Natural killer cell (primary cell): ENCODE measurements at regions not wholly inside any gene's neighbourhood (a gene's known extent, or its start where the extent isn't known, plus 50 kb on each side); places are given as distances from the start of the nearest gene placed in this dataset.

Experiments used
- ATAC-seq, 3 donors: fragments of 150-1000 bp in 2 of 3; fragments of 200-7000 bp in 1 of 3; cut with Tn5 transposase; 1 replicate in 1 of 3; 2 replicates in 2 of 3; pipeline ENCODE4 v1.10.0; 2021; ENCODE audit warnings: mild to moderate bottlenecking in 2 of 3, moderate library complexity in 2 of 3
- DNase-seq, 2 donors: peaks; one replicate each; pipeline versions ENCODE4 v3.0.0 to v3.0.0-alpha.2; 2013 to 2021; ENCODE audit warnings: mixed read lengths in 1 of 2
- H3K27ac ChIP-seq: one replicate; pipeline ENCODE4 v1.5.1; 2013; ENCODE audit warnings: mild to moderate bottlenecking, low read length
- H3K27me3 ChIP-seq: one replicate; pipeline ENCODE4 v1.6.1; 2013; ENCODE audit warnings: low read length; ENCODE audit not compliant: control insufficient read depth, insufficient read depth
- H3K36me3 ChIP-seq: one replicate; pipeline ENCODE4 v1.6.1; 2013; ENCODE audit warnings: low read length; ENCODE audit not compliant: control insufficient read depth, insufficient read depth
- H3K4me1 ChIP-seq: one replicate; pipeline ENCODE4 v1.6.1; 2013; ENCODE audit warnings: low read length; ENCODE audit not compliant: control insufficient read depth, insufficient read depth
- H3K4me3 ChIP-seq: one replicate; pipeline ENCODE4 v1.5.1; 2013; ENCODE audit warnings: low read length
- H3K9me3 ChIP-seq: one replicate; pipeline ENCODE4 v1.6.1; 2013; ENCODE audit warnings: low read length; ENCODE audit not compliant: control insufficient read depth, insufficient read depth
- H3K27ac Mint-ChIP-seq, 2 donors: one replicate each; pipeline ENCODE4 v1.8.0; 2022; ENCODE audit warnings: mild to moderate bottlenecking in 2 of 2, mixed read lengths in 2 of 2, moderate library complexity in 1 of 2
- H3K27me3 Mint-ChIP-seq, 2 donors: one replicate each; pipeline ENCODE4 v1.8.0; 2022; ENCODE audit warnings: low read depth in 2 of 2, mixed read lengths in 2 of 2
- H3K36me3 Mint-ChIP-seq: one replicate; pipeline ENCODE4 v1.8.0; 2022; ENCODE audit warnings: mixed read lengths
- H3K4me1 Mint-ChIP-seq, 2 donors: one replicate each; pipeline ENCODE4 v1.8.0; 2022; ENCODE audit warnings: mixed read lengths in 2 of 2
- H3K4me3 Mint-ChIP-seq: one replicate; pipeline ENCODE4 v1.8.0; 2022; ENCODE audit warnings: mild to moderate bottlenecking, moderate library complexity, mixed read lengths
- H3K9me3 Mint-ChIP-seq, 2 donors: one replicate each; pipeline ENCODE4 v1.8.0; 2022; ENCODE audit warnings: mixed read lengths in 2 of 2
- WGBS: methylation state at CpG from one replicate; pipeline ENCODE4 v1.1.7; 2013; ENCODE audit warnings: missing lambda C conversion rate; ENCODE audit not compliant: insufficient coverage; 5-methylcytosine and 5-hydroxymethylcytosine counted together
- intact Hi-C: fragments of 100-400 bp; cut with micrococcal nuclease; formaldehyde crosslinking; loops from one replicate; pipeline ENCODE4 v1.14.2; 2022
- TF ChIP-seq, protein P1 (sequence below): fragments of 200-600 bp; IDR thresholded peaks from one replicate; pipeline ENCODE4 v1.8.0; 2022; ENCODE audit warnings: antibody characterized with exemption

DNA sequence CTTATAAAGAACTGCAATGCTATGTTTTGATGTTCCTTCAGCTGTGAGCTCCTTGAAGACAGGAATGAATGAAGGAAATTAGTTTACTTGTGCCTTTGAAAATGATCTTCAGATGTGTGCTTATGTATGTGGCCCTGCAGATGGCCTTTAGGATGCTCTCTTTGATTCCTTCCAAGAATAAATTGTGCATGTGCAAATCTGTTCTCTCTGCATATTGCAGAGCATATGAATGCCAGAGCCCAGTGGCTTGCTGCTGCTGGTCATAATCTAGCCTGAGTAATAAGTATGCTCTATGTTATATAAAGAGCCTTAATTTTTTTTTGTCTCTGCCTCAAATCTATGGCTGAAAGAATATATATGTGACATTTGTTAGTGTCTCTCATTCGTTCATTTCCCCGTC lies 341.9 kb upstream of the NOVA1 start:
- Histone ChIP-seq H3K4me3 (no peak overlapping the region), H3K27me3 (no peaks in the 10 kb centered on the region), H3K4me1 (no peaks in the 10 kb centered on the region), H3K27ac (no peak overlapping the region), H3K36me3 (no peaks in the 10 kb centered on the region), H3K9me3 (peaks cover 4% of the 10 kb centered on the region)
- H3K27ac Mint-ChIP-seq = no peak overlapping the region
- WGBS = 82% methylated on average over 2 of the region's 2 CpGs
- TF ChIP-seq, protein P1, sequence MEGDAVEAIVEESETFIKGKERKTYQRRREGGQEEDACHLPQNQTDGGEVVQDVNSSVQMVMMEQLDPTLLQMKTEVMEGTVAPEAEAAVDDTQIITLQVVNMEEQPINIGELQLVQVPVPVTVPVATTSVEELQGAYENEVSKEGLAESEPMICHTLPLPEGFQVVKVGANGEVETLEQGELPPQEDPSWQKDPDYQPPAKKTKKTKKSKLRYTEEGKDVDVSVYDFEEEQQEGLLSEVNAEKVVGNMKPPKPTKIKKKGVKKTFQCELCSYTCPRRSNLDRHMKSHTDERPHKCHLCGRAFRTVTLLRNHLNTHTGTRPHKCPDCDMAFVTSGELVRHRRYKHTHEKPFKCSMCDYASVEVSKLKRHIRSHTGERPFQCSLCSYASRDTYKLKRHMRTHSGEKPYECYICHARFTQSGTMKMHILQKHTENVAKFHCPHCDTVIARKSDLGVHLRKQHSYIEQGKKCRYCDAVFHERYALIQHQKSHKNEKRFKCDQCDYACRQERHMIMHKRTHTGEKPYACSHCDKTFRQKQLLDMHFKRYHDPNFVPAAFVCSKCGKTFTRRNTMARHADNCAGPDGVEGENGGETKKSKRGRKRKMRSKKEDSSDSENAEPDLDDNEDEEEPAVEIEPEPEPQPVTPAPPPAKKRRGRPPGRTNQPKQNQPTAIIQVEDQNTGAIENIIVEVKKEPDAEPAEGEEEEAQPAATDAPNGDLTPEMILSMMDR = no peak
- intact Hi-C loops = no loop called here
- H3K4me3 Mint-ChIP-seq = no peak overlapping the region
- H3K36me3 Mint-ChIP-seq = no peaks in the 10 kb centered on the region
- H3K4me1 Mint-ChIP-seq = no peaks in the 10 kb centered on the region
- peaks cover 17 to 24% of the 10 kb centered on the region in 2 donors for H3K9me3 Mint-ChIP-seq
- DNase-seq = no peak
- no peaks in the 10 kb centered on the region for H3K27me3 Mint-ChIP-seq
- no peak for ATAC-seq

DNA sequence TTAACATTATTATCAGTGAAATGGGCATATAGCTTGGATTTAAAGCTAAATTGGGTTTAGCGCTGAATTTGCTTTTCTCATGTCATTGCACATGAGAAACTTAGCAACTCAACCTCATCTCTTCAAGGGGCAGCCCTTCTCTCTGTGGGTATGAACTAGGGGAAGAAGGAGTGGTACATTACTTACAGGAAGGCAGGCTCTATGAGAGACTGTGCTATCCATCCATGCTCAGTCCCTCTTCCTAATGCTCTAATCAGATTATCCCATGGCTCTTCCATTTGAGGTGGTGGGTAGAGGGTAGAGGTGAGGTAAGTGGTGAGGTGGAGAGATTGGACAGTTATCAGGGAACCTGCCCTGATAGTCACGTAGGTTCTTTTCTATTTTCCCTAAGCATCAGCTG lies 343.7 kb upstream of the NOVA1 start:
- Histone ChIP-seq H3K4me1 (no peaks in the 10 kb centered on the region), H3K36me3 (no peaks in the 10 kb centered on the region), H3K27me3 (no peaks in the 10 kb centered on the region), H3K4me3 (no peak overlapping the region), H3K9me3 (no peaks in the 10 kb centered on the region), H3K27ac (no peak overlapping the region)
- intact Hi-C loops = no loop called here
- H3K4me3 Mint-ChIP-seq = no peak overlapping the region
- no peak for ATAC-seq
- no peak for DNase-seq
- TF ChIP-seq, protein P1 = no peak
- no peak overlapping the region for H3K27ac Mint-ChIP-seq
- no peaks in the 10 kb centered on the region for H3K4me1 Mint-ChIP-seq
- no peaks in the 10 kb centered on the region for H3K36me3 Mint-ChIP-seq
- H3K27me3 Mint-ChIP-seq = no peaks in the 10 kb centered on the region
- H3K9me3 Mint-ChIP-seq = peaks cover 18 to 22% of the 10 kb centered on the region in 2 donors
- 82% methylated on average over 2 of the region's 2 CpGs for WGBS

DNA sequence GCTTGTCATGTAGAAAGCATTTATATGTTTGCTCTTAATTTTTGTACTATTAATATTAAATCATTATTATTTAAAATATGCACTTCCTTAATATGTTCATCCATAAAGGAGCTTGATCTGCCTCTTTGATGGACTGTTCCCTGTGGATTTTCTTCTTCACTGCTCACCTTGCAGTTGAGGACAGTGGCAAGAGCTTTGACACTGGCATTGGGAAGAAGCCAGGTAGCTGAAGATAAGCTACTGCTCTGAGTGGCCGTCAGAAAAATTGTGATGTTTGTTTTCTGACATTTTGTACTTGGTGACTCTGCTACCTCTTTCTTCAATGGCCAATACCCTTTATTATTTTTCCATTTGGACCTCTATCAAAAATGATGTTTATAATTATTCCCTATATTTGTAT lies 349.4 kb upstream of the NOVA1 start:
- H3K36me3 ChIP-seq = no peaks in the 10 kb centered on the region
- H3K9me3 Mint-ChIP-seq = peaks cover 19 to 21% of the 10 kb centered on the region in 2 donors
- TF ChIP-seq, protein P1 = no peak
- no CpG with 5 or more reads among the region's 1 CpG for WGBS
- no peak overlapping the region for H3K4me3 ChIP-seq
- H3K27me3 Mint-ChIP-seq = no peaks in the 10 kb centered on the region
- no peaks in the 10 kb centered on the region for H3K36me3 Mint-ChIP-seq
- no peak overlapping the region for H3K4me3 Mint-ChIP-seq
- no peaks in the 10 kb centered on the region for H3K4me1 Mint-ChIP-seq
- DNase-seq = no peak
- H3K9me3 ChIP-seq = no peaks in the 10 kb centered on the region
- no peak for ATAC-seq
- no peaks in the 10 kb centered on the region for H3K4me1 ChIP-seq
- H3K27ac Mint-ChIP-seq = no peak overlapping the region
- H3K27ac ChIP-seq = no peak overlapping the region
- intact Hi-C loops = no loop called here
- no peaks in the 10 kb centered on the region for H3K27me3 ChIP-seq

DNA sequence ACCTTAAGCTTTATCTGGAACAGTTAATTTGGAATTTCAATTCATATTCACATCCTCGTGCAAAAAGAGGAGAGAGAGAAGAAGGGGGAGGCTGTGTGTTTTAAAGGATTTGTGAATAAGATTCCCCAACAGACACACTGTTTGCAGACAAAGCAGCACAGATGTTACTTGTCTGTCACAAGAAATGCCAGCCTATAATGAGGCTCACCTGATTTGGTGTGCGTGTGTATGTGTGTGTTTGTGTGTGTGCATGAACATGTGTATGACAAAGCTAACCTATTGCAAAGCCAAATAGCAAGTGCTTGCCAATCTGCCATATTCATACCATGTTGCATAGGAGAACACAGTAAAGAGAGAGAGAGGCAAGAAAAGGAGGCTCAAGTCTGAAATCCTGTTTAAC lies 361.6 kb upstream of the NOVA1 start:
- no peak for DNase-seq
- Histone ChIP-seq H3K27me3 (no peaks in the 10 kb centered on the region), H3K36me3 (no peaks in the 10 kb centered on the region), H3K27ac (no peak overlapping the region), H3K4me3 (no peak overlapping the region), H3K4me1 (no peaks in the 10 kb centered on the region), H3K9me3 (no peaks in the 10 kb centered on the region)
- no peak overlapping the region for H3K4me3 Mint-ChIP-seq
- intact Hi-C loops = no loop called here
- 64% methylated on average over 2 of the region's 2 CpGs for WGBS
- no peak for ATAC-seq
- no peak overlapping the region for H3K27ac Mint-ChIP-seq
- H3K36me3 Mint-ChIP-seq = no peaks in the 10 kb centered on the region
- TF ChIP-seq, protein P1 = no peak
- H3K4me1 Mint-ChIP-seq = no peaks in the 10 kb centered on the region
- peaks cover 15 to 16% of the 10 kb centered on the region in 2 donors for H3K9me3 Mint-ChIP-seq
- H3K27me3 Mint-ChIP-seq = no peaks in the 10 kb centered on the region
